HepG2 (cell line): ENCODE measurements at regions not wholly inside any gene's neighbourhood (a gene's known extent, or its start where the extent isn't known, plus 50 kb on each side); places are given as distances from the start of the nearest gene placed in this dataset.
A peak's percentile ranks its signal among the peaks of the same experiment; 100 is the strongest.

Experiments used
- ARID3A ChIP-seq: IDR thresholded peaks from 2 replicates; pipeline ENCODE4 v1.6.1; 2012; ENCODE audit warnings: low read depth, low read length, improper control_type of control experiment
- BCL6 ChIP-seq: IDR thresholded peaks from 2 replicates; pipeline ENCODE4 v1.6.1; 2016; ENCODE audit warnings: missing genetic modification reagents, missing compliant biosample characterization
- FOXK1 ChIP-seq: sonication (generic); formaldehyde crosslinking; IDR thresholded peaks from 2 replicates; pipeline ENCODE4 v1.4.0; 2020; ENCODE audit warnings: low read depth, missing genetic modification reagents, borderline replicate concordance
- GMEB2 ChIP-seq: IDR thresholded peaks from 2 replicates; pipeline ENCODE4 v1.6.1; 2016; ENCODE audit warnings: missing biosample characterization, missing genetic modification reagents, low read depth
- MAFF ChIP-seq: IDR thresholded peaks from 2 replicates; pipeline ENCODE4 v1.6.1; 2011; ENCODE audit warnings: low read depth, low read length, improper control_type of control experiment
- SALL2 ChIP-seq: sonication (generic); formaldehyde crosslinking; IDR thresholded peaks from 2 replicates; pipeline ENCODE4 v1.8.1; 2023; ENCODE audit warnings: mild to moderate bottlenecking, missing genetic modification reagents, inconsistent platforms
- ZNF160 ChIP-seq: sonication (generic); formaldehyde crosslinking; IDR thresholded peaks from 2 replicates; pipeline ENCODE4 v1.8.0; 2022; ENCODE audit warnings: mild to moderate bottlenecking, inconsistent platforms, missing genetic modification reagents
- ZNF260 ChIP-seq: sonication (generic); formaldehyde crosslinking; IDR thresholded peaks from 2 replicates; pipeline ENCODE4 v1.4.0; 2020; ENCODE audit warnings: missing genetic modification reagents, low read depth, mild to moderate bottlenecking, borderline replicate concordance
- ZNF280D ChIP-seq: sonication (generic); formaldehyde crosslinking; IDR thresholded peaks from 2 replicates; pipeline ENCODE4 v1.5.1; 2020; ENCODE audit warnings: mild to moderate bottlenecking, missing genetic modification reagents
- ZNF609 ChIP-seq: sonication (generic); formaldehyde crosslinking; IDR thresholded peaks from 2 replicates; pipeline ENCODE4 v1.4.0; 2020; ENCODE audit warnings: mild to moderate bottlenecking, missing genetic modification reagents, borderline replicate concordance
- ZNF639 ChIP-seq: conservative IDR thresholded peaks from 2 replicates; pipeline ENCODE4 v1.6.1; 2018; ENCODE audit warnings: missing genetic modification reagents

- TF ChIP-seq GMEB2 (CRISPR knock-in tag) = no peak
- no peak for TF ChIP-seq ZNF280D
- peak; percentile 84 for TF ChIP-seq BCL6
- peak; percentile 43; the same call in 1 of the 2 replicates for TF ChIP-seq FOXK1 (CRISPR knock-in tag)
- peak; percentile 55; the same call in 1 of the 2 replicates for TF ChIP-seq ARID3A
- TF ChIP-seq ZNF639 = peak; percentile 38; the same call in 1 of the 2 replicates
- no peak for TF ChIP-seq SALL2 (CRISPR knock-in tag)
- TF ChIP-seq MAFF = 0 out of 2 replicates have a peak, but pooled peaks have one; percentile 1
- TF ChIP-seq ZNF160 (CRISPR knock-in tag) = no peak
- no peak for TF ChIP-seq ZNF260 (CRISPR knock-in tag)
- TF ChIP-seq ZNF609 (CRISPR knock-in tag) = peak; percentile 54; the same call in 1 of the 2 replicates
These were observed 86.8 kb upstream of the PEG3 start (continued) for GRCh38 chr19:56927294-56927693.
